H1 (cell line): ENCODE measurements at regions not wholly inside any gene's neighbourhood (a gene's known extent, or its start where the extent isn't known, plus 50 kb on each side); places are given as distances from the start of the nearest gene placed in this dataset.

Source experiments
- CTCF ChIA-PET: fragments of 300-600 bp; sonication (Branson Sonifier 250); formaldehyde crosslinking; loops from one replicate; lab custom pipeline; 2021; ENCODE audit not compliant: partially characterized antibody; lab: Charles Lee
- POLR2A ChIA-PET: fragments of 300-600 bp; sonication (Branson Sonifier 250); formaldehyde crosslinking; loops from one replicate; lab custom pipeline; 2021; ENCODE audit warnings: inconsistent platforms; ENCODE audit not compliant: partially characterized antibody; lab: Charles Lee
- DNase-seq, 2 experiments: peaks; one replicate each; pipeline versions ENCODE4 v3.0.0 to v3.0.0-alpha.2; 2010 to 2022; ENCODE audit warnings: low spot score in 2 of 2, low read depth in 1 of 2, mixed read lengths in 1 of 2
- FAIRE-seq: peaks from 2 replicates; lab custom pipeline; 2011; peaks lifted over from hg19 to GRCh38; lab: Jason Lieb, UNC
- H2AFZ ChIP-seq: 2 replicates; pipeline ENCODE4 v1.8.1; 2012; ENCODE audit warnings: low read length, inconsistent platforms
- H2AK5ac ChIP-seq: 2 replicates; pipeline ENCODE4 v1.6.1; 2013; ENCODE audit warnings: low read depth, low read length
- H2BK120ac ChIP-seq: replicated peaks from 2 replicates; pipeline ENCODE3; 2013; ENCODE audit warnings: low read depth, low read length, inconsistent platforms
- H2BK12ac ChIP-seq: 2 replicates; pipeline ENCODE4 v1.6.1; 2013; ENCODE audit warnings: low read depth, low read length
- H2BK15ac ChIP-seq: 2 replicates; pipeline ENCODE4 v1.6.1; 2013; ENCODE audit warnings: low read length
- H2BK20ac ChIP-seq: 2 replicates; pipeline ENCODE4 v1.6.1; 2013; ENCODE audit warnings: low read length
- H2BK5ac ChIP-seq: 2 replicates; pipeline ENCODE4 v1.6.1; 2013; ENCODE audit warnings: low read depth, low read length
- H3K14ac ChIP-seq: 2 replicates; pipeline ENCODE4 v1.6.1; 2013; ENCODE audit warnings: inconsistent platforms; ENCODE audit not compliant: insufficient read length
- H3K18ac ChIP-seq: 2 replicates; pipeline ENCODE4 v1.6.1; 2013; ENCODE audit warnings: low read length; ENCODE audit errors: extremely low read depth
- H3K23ac ChIP-seq: 2 replicates; pipeline ENCODE4 v1.6.1; 2013; ENCODE audit warnings: inconsistent platforms; ENCODE audit not compliant: insufficient read length
- H3K23me2 ChIP-seq: 2 replicates; pipeline ENCODE4 v1.6.1; 2013; ENCODE audit warnings: low read depth, low read length
- H3K27ac ChIP-seq: 2 replicates; pipeline ENCODE4 v1.6.1; 2011; ENCODE audit warnings: low read depth, low read length, inconsistent platforms
- H3K27me3 ChIP-seq, 4 experiments: replicated peaks in 1 of 4; 1 replicate in 1 of 4; 2 replicates in 3 of 4; pipeline versions ENCODE4 v1.6.1 to v1.8.1; 2011 to 2013; ENCODE audit warnings: low read length in 3 of 4, mild to moderate bottlenecking in 3 of 4, inconsistent platforms in 2 of 4, mixed read lengths in 2 of 4, moderate library complexity in 1 of 4; ENCODE audit not compliant: control insufficient read depth in 3 of 4, insufficient read depth in 3 of 4; ENCODE audit errors: extremely low read depth in 1 of 4
- H3K36me3 ChIP-seq, 4 experiments: 2 replicates each; pipeline versions ENCODE4 v1.6.1 to v1.8.1; 2011 to 2013; ENCODE audit warnings: mild to moderate bottlenecking in 4 of 4, low read length in 3 of 4, moderate library complexity in 2 of 4, control low read depth in 1 of 4, inconsistent platforms in 1 of 4; ENCODE audit not compliant: insufficient read depth in 4 of 4, control insufficient read depth in 2 of 4
- H3K4ac ChIP-seq: replicated peaks from 2 replicates; pipeline ENCODE3; 2013; ENCODE audit warnings: low read length, low read depth, mixed read lengths, inconsistent platforms; ENCODE audit not compliant: insufficient read length
- H3K4me1 ChIP-seq, 4 experiments: replicated peaks in 1 of 4; 1 replicate in 1 of 4; 2 replicates in 3 of 4; pipeline versions ENCODE4 v1.6.1 to v1.8.1; 2011 to 2013; ENCODE audit warnings: low read length in 3 of 4, inconsistent platforms in 2 of 4, mixed read lengths in 1 of 4; ENCODE audit not compliant: insufficient read depth in 4 of 4, control insufficient read depth in 3 of 4
- H3K4me2 ChIP-seq, 2 experiments: 2 replicates each; pipeline versions ENCODE4 v1.6.1 to v1.8.1; 2011 to 2013; ENCODE audit warnings: low read depth in 2 of 2, low read length in 2 of 2, control low read depth in 1 of 2, inconsistent platforms in 1 of 2, mild to moderate bottlenecking in 1 of 2; ENCODE audit not compliant: insufficient read depth in 1 of 2
- H3K4me3 ChIP-seq, 4 experiments: fragments of 200-600, 300-600 bp in 1 of 4; sonication (generic), shearing (Covaris generic), sonication (Bioruptor Twin) in 1 of 4; 2 replicates each; pipeline versions ENCODE4 v1.5.1 to v1.8.1; 2011 to 2016; ENCODE audit warnings: low read length in 4 of 4, low read depth in 3 of 4, control low read depth in 2 of 4, inconsistent platforms in 2 of 4, mild to moderate bottlenecking in 2 of 4, mixed read lengths in 1 of 4, moderate library complexity in 1 of 4; ENCODE audit not compliant: insufficient read depth in 2 of 4; ENCODE audit errors: extremely low read depth in 1 of 4
- H3K56ac ChIP-seq: replicated peaks from 2 replicates; pipeline ENCODE3; 2013; ENCODE audit warnings: low read depth, mild to moderate bottlenecking, mixed read lengths, low read length, inconsistent platforms; ENCODE audit not compliant: insufficient read length
- H3K79me1 ChIP-seq: 2 replicates; pipeline ENCODE4 v1.6.1; 2013; ENCODE audit warnings: low read depth, low read length, control low read depth
- H3K79me2 ChIP-seq, 2 experiments: 2 replicates each; pipeline versions ENCODE4 v1.6.1 to v1.8.1; 2012 to 2013; ENCODE audit warnings: low read length in 2 of 2, mild to moderate bottlenecking in 2 of 2, inconsistent platforms in 1 of 2; ENCODE audit not compliant: insufficient read depth in 2 of 2, control insufficient read depth in 1 of 2
- H3K9ac ChIP-seq, 4 experiments: replicated peaks in 1 of 4; 1 replicate in 1 of 4; 2 replicates in 3 of 4; pipeline versions ENCODE4 v1.6.1 to v1.8.1; 2011 to 2013; ENCODE audit warnings: low read depth in 3 of 4, low read length in 3 of 4, control low read depth in 2 of 4, mild to moderate bottlenecking in 2 of 4, moderate library complexity in 2 of 4, inconsistent platforms in 1 of 4; ENCODE audit errors: extremely low read depth in 1 of 4
- H3K9me3 ChIP-seq, 2 experiments: 2 replicates each; pipeline versions ENCODE4 v1.6.1 to v1.8.1; 2012 to 2013; ENCODE audit warnings: mild to moderate bottlenecking in 2 of 2, moderate library complexity in 2 of 2, control low read depth in 1 of 2, inconsistent platforms in 1 of 2, low read depth in 1 of 2, low read length in 1 of 2, mixed read lengths in 1 of 2; ENCODE audit not compliant: insufficient read depth in 2 of 2
- H4K20me1 ChIP-seq, 2 experiments: replicated peaks in 1 of 2; 2 replicates each; pipeline versions ENCODE3 to v1.8.1; 2011 to 2013; ENCODE audit warnings: inconsistent platforms in 2 of 2, low read length in 2 of 2, mild to moderate bottlenecking in 1 of 2; ENCODE audit not compliant: insufficient read depth in 2 of 2, control insufficient read depth in 1 of 2
- H4K5ac ChIP-seq: 2 replicates; pipeline ENCODE4 v1.6.1; 2013; ENCODE audit warnings: low read length, low read depth, mixed read lengths, inconsistent platforms; ENCODE audit not compliant: insufficient read length
- H4K8ac ChIP-seq: 2 replicates; pipeline ENCODE4 v1.8.0; 2013; ENCODE audit warnings: mild to moderate bottlenecking, moderate library complexity, low read length, inconsistent platforms; ENCODE audit not compliant: insufficient read depth; ENCODE audit errors: extremely low read depth
- H4K91ac ChIP-seq: replicated peaks from 2 replicates; pipeline ENCODE3; 2013; ENCODE audit warnings: low read length, mixed read lengths, inconsistent platforms; ENCODE audit not compliant: insufficient read length
- EP300 ChIP-seq, 2 experiments: IDR thresholded peaks; 1 replicate in 1 of 2; 2 replicates in 1 of 2; pipeline ENCODE4 v1.6.1; 2011 to 2012; ENCODE audit warnings: low read depth in 2 of 2, low read length in 2 of 2, mild to moderate bottlenecking in 2 of 2, borderline replicate concordance in 1 of 2, inconsistent platforms in 1 of 2, moderate library complexity in 1 of 2
- TBP ChIP-seq: IDR thresholded peaks from 2 replicates; pipeline ENCODE4 v1.6.1; 2011; ENCODE audit warnings: low read depth, low read length, improper control_type of control experiment
- WGBS, 2 experiments: shearing (Covaris generic) in 1 of 2; methylation state at CpG; one replicate each; pipeline versions ENCODE4 v1.1.6 to v1.1.7; 2013 to 2015; ENCODE audit warnings: low lambda C conversion rate in 2 of 2, mixed read lengths in 2 of 2, inconsistent platforms in 1 of 2, low coverage in 1 of 2, missing lambda C conversion rate in 1 of 2; ENCODE audit not compliant: insufficient replicate concordance in 2 of 2, insufficient coverage in 1 of 2, insufficient read length in 1 of 2; ENCODE audit errors: extremely low coverage in 1 of 2, missing lambda C conversion rate in 1 of 2; 5-methylcytosine and 5-hydroxymethylcytosine counted together

DNA sequence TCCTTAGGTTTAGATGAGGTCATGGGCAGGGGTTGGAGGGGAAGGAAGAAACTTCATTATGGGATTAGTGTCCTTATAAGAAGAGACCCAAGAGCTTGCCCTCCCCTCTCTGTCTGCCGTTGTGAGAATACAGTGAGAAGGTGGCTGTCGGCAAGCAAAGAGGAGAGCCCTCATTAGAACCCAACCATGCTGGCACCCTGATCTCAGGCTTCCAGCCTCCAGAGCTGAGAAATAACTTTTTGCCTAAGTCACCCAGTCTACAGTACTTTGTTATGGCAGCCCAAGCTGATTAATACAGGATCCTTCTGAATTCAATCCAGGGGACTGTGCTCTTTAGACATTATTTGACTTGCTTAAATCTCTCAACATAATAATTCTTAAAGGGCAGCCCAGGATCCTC, 209.0 kb downstream of the RNF152 start:
- Histone ChIP-seq H3K4me2 (no peak overlapping the region), H2AK5ac (no peak overlapping the region), H3K79me2 (no peaks in the 10 kb centered on the region), H2AFZ (no peak overlapping the region), H4K91ac (no peak overlapping the region), H3K27me3 (no peaks in the 10 kb centered on the region), H2BK120ac (no peak overlapping the region), H3K9me3 (peaks cover 4 to 6% of the 10 kb centered on the region in 2 experiments), H2BK5ac (no peak overlapping the region), H3K4me3 (no peak overlapping the region), H2BK20ac (no peak overlapping the region), H3K56ac (no peak overlapping the region), H3K23ac (no peak overlapping the region), H3K79me1 (no peaks in the 10 kb centered on the region), H3K36me3 (no peaks in the 10 kb centered on the region; a peak in 1 of 8 replicates), H3K4ac (no peak overlapping the region), H2BK15ac (no peak overlapping the region), H3K23me2 (no peaks in the 10 kb centered on the region), H3K4me1 (no peaks in the 10 kb centered on the region), H3K27ac (no peak overlapping the region), H3K18ac (no peak overlapping the region), H4K5ac (no peak overlapping the region), H2BK12ac (no peak overlapping the region), H3K9ac (no peak overlapping the region), H4K20me1 (no peaks in the 10 kb centered on the region), H3K14ac (no peak overlapping the region), H4K8ac (no peak overlapping the region)
- POLR2A ChIA-PET = no interaction called here
- WGBS, 2 experiments = 96% methylated on average over 2 of the region's 2 CpGs; no CpG with 5 or more reads in 1 of the 2 experiments
- DNase-seq = no peak
- CTCF ChIA-PET = interaction anchor here (0.7 kb wide), 1 partner anchor 23 kb away, joined by 3 read pairs; no protein-coding TSS in a partner anchor
- TF ChIP-seq TBP (no peak), EP300 (IDR thresholded peaks at IDR 0.05; ENCODE audit: borderline replicate concordance in 1 of 2, low read depth in 2 of 2, low read length in 2 of 2) (no peak)
- no peak for FAIRE-seq
